ENCODE measurements at regions not wholly inside any gene's neighbourhood (a gene's known extent, or its start where the extent isn't known, plus 50 kb on each side); places are given as distances from the start of the nearest gene placed in this dataset.

- POLR2A ChIA-PET (ENCODE audit: unreplicated experiment) = no interaction called here
- Histone ChIP-seq H2AFZ (replicated peaks; ENCODE audit: low read length, poor library complexity) (no peak overlapping the region), H3K4me3 (ENCODE audit: insufficient read depth, low read depth, low read length) (no peak overlapping the region), H3K9me1 (ENCODE audit: insufficient read depth, low read length) (no peaks in the 10 kb centered on the region), H2BK5ac (ENCODE audit: low read depth, low read length, poor library complexity, severe bottlenecking) (no peak overlapping the region), H2BK20ac (ENCODE audit: low read depth, low read length) (no peak overlapping the region), H2BK15ac (ENCODE audit: low read depth, low read length) (no peak overlapping the region), H4K8ac (ENCODE audit: low read depth in 2 of 2, low read length in 2 of 2) (no peak overlapping the region), H3K18ac (ENCODE audit: low read depth, low read length) (no peak overlapping the region), H3K36me3 (ENCODE audit: control insufficient read depth, insufficient read depth, low read length) (no peaks in the 10 kb centered on the region), H4K20me1 (ENCODE audit: insufficient read depth, low read length) (no peaks in the 10 kb centered on the region), H3K4ac (ENCODE audit: low read depth, low read length) (no peak overlapping the region), H3K27me3 (ENCODE audit: control insufficient read depth, insufficient read depth, low read length) (no peaks in the 10 kb centered on the region), H2AK9ac (replicated peaks; ENCODE audit: low read depth, low read length, poor library complexity) (no peak overlapping the region), H3K14ac (replicated peaks; ENCODE audit: low read depth, low read length) (no peak overlapping the region), H4K5ac (ENCODE audit: low read depth, low read length) (no peak overlapping the region), H2AK5ac (ENCODE audit: low read depth, low read length) (no peak overlapping the region), H3K9ac (ENCODE audit: low read depth, low read length) (no peak overlapping the region), H3K4me1 (ENCODE audit: control insufficient read depth, insufficient read depth, low read length) (no peaks in the 10 kb centered on the region), H3K9me3 (ENCODE audit: control insufficient read depth, insufficient read depth, low read length) (peaks cover 4% of the 10 kb centered on the region; the same call in 1 of the 2 replicates), H3K27ac (ENCODE audit: insufficient read depth, low read length) (no peak overlapping the region), H3K79me1 (ENCODE audit: low read depth in 1 of 2, low read length in 2 of 2) (no peaks in the 10 kb centered on the region), H3K23ac (ENCODE audit: low read depth, low read length) (no peak overlapping the region), H3K56ac (ENCODE audit: extremely low read depth, insufficient read depth, low read length) (no peak overlapping the region), H4K91ac (ENCODE audit: insufficient read depth, low read depth, low read length) (no peak overlapping the region), H2BK120ac (ENCODE audit: low read depth, low read length) (no peak overlapping the region), H3K4me2 (ENCODE audit: low read depth, low read length) (no peak overlapping the region)
- dilution Hi-C loops (cut with HindIII; ENCODE audit: low sequenced_read_pairs, unreplicated experiment) (no loop called here), intact Hi-C loops (cut with micrococcal nuclease) (no loop called here), in situ Hi-C loops (cut with MboI; ENCODE audit: low sequenced_read_pairs) (no loop called here)
- no peak for TF ChIP-seq CHD1 (IDR thresholded peaks at IDR 0.05; ENCODE audit: low read depth, low read length)
- BruUV-seq (replicated peaks) = no TSS peak
- no peak for DNase-seq
- CTCF ChIA-PET = no interaction called here
- no peak for ATAC-seq (ENCODE audit: low read depth)
Measured at GRCh38 chr21:15330872-15331271, 266.1 kb upstream of the NRIP1 start.

Data from IMR-90 (cell line).